ENCODE measurements at regions not wholly inside any gene's neighbourhood (a gene's known extent, or its start where the extent isn't known, plus 50 kb on each side); places are given as distances from the start of the nearest gene placed in this dataset.
"Not testable (repeated sequence)": the region's sequence is repeated elsewhere in the genome, so short reads cannot be mapped to it uniquely, and the experiment has no call there.

DNA sequence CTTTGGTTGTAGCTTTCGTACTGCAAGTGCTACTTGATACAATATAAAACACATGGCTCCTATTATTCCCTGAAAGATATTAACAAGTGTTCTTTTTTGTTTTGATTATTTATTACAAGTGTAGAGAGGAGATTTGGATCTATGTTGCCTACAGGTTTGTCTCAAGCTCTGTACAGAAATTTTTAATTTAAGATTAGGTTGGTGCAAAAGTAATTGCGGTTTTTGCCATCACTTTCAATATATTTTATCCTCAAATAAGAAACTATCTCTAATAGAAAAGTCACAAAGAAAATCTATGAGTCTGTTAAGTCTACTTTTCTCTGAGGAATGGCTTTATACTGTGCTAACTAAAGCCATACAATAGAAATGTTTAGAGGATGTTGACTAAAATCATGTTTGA is 1086.1 kb downstream of the GRM8 start:
- no peak for DNase-seq

DNA sequence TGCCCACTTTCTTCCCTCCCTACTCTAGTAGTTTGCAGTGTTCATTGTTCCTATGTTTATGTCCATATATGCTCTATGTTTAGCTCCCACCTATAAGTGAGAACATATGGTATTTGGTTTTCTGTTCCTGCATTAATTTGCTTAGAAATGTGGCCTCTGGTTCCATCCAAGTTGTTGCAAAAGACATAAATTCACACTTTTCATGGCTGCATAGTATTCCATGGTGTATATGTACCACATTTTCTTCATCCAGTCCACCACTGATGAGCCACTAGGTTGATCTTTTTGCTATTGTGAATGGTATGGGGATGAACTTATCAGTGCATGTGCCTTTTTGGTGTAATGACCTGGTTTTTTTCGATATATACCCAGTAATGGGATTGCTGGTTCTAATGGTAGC is 1089.1 kb downstream of the GRM8 start:
- no peak for DNase-seq

DNA sequence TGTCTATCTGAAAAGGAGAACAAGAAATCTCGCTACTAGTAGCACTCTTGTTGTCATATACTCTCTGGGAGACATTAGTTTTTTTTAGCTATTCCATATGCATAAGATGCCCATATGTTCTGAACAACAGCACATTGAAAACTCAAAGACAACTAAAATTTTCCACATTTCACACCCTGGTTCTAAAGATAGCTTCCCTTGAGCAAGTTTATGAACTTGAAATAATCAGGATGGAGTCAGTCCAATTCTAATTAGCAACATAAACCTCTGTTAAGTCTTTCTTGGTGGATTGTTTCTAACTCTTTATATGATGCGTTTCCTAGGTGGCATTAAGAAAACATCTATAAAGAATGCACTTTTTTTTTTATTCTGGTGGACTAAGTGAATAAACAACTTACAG is 1095.3 kb downstream of the GRM8 start:
- DNase-seq, result no peak

DNA sequence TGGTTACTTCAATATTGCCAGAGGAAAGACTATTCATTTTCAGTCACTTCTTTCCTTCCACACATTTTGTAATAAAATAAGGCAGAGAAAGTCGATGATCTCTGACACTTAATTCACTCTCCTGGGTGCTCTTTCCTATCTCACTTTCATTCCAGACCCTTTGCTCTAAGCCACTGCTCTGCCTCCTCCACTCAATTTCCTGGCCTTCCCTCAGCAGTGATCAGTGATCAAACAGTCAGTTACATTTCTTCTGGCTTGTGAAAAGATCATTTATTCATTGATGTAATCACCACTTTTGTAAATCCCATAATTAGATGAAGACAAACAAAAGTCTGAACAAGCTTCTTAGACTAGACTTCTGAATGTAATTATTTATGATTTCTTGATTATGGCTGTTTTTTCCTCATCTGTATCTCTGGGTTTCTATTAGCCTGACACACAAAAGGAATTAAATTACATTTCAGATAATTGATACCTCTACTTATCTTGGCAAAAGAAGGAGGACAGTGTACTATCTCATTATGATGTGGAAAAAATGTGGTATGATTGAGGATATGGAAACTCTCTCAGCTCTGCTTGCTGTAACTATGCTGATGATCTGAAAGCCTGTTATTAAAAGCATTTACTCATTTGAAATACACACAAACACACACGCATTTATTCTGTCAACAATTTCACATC is 1102.3 kb downstream of the GRM8 start:
- no peak for DNase-seq

DNA sequence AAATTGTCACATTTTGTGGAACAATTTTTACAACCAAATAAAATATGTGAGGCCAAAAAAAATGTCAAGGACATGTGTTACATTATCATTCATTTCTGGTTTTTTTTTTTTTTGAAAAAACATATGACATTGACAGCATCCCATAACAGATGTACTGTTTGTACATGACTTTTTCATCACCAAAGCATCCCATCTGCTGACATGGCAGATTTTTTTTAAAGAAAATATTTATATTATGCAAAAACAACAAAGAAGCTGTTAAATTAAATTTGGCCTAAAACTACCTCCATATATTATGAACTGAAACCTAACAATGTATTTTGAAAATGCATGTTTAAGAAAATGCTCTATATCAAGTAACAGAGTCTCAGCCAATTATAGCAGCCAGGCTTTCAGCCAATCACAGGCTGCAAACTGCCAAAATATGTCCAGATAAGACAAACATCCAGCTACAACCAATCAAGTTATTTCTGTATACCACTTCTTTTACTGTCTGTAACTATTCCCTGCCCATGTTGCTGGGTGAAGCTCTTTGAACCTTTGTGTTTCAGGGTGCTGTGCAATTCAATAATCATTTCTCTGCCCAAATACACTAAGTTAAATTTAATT is 1111.8 kb downstream of the GRM8 start:
- DNase-seq, result no peak

DNA sequence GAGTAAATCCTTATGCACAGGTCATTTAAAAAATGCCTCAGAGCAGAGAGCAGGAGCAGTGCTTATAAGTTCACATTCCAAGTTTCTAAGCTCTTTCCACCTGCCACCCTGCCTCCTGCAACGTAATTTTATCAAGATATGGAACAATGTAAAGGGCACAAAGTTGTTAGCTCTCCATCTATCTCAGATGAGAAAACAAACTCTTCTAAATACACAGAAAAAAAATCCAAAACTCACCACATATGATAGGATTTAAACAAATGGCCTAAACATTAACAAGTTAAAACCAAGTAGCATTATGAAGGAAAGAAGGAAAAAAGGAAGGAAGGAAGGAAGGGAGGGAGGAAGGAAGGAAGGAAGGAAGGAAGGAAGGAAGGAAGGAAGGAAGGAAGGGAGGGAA is 1132.8 kb downstream of the GRM8 start:
- no peak for DNase-seq

DNA sequence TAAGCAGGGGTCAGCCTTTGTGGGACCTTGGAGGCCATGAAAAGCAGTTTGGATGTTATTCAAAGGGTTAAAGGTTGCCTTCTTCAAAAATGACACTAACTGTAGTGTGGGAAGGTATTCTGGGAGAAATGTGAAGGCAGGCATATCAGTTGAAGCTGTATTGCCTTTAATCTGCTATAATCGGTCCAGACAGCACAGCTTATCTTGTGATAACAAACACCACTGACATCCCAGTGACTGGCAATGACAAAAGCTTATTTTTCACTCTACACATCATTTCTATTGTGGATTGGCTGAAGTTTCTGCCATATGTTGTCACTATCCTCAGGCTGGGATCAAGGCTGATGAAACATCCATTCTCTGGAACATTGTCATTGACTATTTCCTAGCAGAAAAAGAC is 1149.2 kb downstream of the GRM8 start:
- DNase-seq, result no peak

DNA sequence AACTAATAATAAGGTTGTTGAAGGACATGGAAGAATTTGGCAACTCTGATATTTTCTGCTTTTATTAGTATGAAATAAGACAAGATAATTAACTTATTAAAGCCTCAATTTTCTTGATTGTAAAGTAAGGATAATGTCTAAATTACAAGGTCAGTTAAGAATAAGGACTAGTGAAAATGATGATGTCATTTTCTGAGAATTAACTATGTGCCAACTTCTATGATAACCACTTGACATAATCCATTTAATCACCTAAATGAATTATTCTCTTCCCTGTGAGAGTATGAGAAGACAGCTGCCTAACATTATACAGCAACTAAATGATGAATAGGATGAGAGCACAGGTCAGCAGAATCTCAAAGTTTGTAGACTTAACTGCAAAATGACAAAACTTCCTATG is 1153.4 kb upstream of the POT1 start:
- DNase-seq, result no peak

DNA sequence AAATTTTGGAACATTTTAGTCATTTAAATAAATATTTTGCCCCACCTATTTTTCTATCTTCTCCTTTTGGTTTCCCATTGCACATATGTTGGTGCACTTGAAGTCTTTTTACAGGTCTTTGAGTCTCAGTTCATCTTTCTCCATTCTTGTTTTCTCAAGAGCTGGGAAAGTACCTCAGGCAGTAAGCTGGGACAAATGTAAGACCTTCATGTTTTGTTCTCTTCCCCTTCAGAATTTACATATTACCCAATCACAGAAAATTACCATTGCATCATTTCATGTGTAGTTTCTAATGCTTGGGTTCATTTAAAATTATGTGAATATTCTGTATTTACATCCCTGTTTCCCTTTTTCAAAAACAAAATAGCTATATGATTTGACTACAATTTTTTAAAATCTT is 1150.0 kb upstream of the POT1 start:
- no peak for DNase-seq

DNA sequence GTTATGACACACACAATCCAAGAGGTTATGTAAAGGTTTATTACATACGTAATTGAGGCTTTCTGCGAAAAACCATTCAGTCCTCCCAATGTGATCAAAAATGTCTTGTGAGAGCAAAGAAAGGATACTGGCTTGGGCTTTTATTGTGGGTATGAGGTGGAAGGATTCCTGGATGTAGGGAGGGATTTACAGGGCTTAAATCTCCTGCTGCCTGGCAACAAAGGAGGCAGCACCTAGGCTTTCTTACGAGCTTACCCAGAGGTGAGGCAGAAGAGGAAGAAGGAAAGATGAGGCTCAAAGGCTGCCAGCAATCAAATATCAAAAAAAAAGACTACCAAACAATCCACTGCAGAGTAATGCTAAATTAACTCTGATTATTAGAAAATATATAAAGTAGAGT is 1149.5 kb upstream of the POT1 start:
- no peak for DNase-seq

DNA sequence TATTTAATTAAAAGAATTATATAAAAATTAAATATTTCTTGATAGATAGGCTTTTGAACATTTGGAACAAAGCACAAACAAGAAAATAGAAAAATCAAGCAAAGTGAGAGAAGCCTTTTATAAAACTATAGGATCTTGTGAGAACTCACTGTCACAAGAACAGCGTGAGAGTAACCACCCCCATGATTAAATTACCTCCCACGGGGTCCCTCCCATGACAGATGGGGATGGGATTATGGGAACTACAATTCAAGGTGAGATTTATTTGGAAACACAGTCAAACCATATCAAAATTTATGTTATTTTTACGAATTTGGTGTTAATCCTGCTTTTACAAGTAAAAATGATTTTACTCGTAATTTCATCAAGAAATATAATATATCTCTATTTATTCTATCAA is 1136.1 kb upstream of the POT1 start:
- no peak for DNase-seq

DNA sequence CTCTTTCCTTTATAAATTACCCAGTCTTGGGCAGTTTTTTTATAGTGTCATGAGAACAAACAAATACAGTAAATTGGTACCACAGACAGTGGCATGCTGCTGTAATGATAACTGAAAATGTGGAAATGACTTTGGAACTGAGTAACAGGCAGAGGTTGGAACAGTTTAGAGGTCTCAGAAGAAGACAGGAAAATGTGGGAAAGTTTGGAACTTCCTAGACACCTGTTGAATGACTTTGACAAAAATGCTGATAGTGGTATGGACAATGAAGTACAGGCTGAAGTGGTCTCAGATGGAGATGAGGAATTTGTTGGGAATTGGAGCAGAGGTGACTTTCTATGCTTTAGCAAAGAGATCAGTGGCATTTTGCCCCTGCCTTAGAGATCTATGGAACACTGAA is 1128.4 kb upstream of the POT1 start:
- no peak for DNase-seq

DNA sequence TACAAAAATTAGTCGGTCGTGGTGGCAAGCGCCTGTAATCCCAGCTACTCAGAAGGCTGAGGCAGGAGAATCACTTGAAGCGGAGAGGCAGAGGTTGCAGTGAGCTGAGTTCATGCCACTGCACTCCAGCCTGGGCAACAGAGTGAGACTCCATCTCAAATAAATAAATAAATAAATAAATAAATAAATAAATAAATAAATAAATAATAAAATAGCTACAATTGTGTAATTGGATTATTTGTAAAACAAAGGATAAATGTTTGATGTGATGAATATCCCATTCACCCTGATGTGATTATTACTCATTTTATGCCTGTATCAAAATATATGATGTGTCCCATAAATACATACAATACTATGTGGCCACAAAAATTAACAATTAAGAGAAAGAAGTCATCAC is 1127.0 kb upstream of the POT1 start:
- DNase-seq, result not testable (repeated sequence)

DNA sequence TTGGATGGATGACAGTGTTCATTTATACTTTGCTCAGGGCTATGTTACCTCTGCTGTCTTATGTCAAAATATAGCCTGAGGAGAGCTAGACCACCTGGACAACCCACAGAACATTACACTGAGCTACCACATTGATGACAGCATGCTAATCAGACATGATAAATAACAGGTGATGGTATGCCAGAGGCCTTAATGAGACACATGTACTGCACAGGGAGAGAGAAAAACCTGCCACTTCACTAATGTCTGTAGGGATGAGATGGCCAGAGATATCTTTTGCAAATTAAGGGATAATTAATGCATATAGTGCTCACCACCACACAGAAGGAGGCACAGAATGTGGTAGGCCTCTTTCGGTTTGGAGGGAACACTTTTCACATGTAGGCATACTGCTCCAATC is 1122.6 kb upstream of the POT1 start:
- DNase-seq, result no peak

DNA sequence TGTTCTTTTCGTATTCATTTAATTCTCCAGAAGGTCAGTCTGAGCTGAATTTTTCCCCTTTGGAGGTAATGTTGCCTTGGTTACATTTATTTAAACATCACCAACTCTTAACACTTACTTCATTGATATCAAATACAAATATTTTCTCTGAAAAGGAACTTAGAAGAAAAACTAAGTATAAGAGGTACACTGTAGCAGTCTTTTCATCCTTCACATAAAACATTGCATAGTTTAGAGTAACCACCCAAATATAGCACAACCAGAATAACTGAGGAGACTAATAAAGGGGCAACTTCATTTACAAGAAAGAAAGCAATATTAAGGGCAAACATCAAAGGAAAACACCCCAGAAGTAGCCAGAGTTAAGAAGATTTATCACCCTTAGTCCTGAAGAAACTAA is 1115.0 kb upstream of the POT1 start:
- DNase-seq, result no peak

DNA sequence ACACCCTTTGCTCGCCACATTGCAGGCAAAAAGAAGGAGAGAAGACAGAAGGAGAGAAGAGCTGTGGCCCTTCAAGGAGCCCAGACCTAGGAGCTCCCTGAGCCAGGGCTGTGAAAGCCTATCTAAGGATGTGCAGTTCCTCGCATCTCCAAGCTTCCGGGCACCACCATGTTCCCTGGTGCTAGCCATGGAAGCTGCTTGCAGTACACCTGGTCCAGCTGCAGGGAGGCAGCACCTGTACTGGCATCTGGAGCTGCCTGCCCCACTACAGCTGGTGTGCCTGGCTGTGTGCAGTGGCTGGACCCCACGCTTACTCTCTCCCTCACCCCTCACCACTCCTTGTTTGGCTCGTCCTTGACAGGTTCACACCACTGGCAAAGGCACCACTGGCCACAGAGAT is 1111.8 kb upstream of the POT1 start:
- DNase-seq, result no peak

DNA sequence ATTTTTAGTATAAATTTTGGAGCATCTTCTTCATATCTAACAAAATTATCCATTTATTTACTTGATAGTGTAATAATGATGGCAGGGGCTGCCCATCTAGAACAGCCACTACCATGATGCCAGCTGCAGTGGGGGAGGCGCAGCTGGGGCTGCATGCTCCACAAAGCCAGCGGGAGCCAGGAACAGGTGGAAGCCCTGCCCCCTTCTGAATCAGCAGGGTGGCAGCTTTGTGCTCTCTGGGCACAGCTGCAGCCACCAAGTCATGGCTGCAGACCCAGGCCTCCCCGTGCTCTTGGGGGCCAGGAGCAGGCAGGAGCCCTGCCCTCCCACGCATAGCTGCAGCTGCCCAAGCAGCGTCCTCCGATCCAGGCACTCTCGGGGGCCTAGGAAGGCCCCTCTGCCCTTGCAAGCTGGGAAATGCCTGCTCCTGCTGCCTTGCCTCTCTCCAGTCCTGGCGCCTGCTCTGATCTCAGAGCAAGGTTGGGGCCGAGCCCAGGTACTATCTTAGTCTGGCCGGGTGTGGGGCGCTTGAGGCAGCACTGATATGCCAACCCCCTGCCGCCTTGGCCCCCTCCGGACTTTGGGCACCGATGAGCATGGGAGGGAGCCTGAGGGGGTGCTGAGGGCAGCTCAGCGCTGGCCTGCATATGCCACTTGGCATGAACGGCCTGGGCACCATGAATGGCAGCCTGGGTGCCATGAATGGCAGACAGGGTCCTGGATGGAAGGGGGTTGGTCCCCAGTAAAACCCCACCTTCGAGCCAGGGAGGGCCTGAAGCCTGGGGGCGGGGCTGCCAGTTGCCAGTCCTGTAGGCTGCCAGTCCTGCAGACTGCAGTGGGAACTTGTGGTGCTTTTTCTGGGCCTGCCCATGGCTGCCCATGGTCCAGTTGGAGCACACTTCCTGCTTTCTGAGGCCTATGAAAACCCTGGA is 1110.8 kb upstream of the POT1 start:
- DNase-seq, result no peak

DNA sequence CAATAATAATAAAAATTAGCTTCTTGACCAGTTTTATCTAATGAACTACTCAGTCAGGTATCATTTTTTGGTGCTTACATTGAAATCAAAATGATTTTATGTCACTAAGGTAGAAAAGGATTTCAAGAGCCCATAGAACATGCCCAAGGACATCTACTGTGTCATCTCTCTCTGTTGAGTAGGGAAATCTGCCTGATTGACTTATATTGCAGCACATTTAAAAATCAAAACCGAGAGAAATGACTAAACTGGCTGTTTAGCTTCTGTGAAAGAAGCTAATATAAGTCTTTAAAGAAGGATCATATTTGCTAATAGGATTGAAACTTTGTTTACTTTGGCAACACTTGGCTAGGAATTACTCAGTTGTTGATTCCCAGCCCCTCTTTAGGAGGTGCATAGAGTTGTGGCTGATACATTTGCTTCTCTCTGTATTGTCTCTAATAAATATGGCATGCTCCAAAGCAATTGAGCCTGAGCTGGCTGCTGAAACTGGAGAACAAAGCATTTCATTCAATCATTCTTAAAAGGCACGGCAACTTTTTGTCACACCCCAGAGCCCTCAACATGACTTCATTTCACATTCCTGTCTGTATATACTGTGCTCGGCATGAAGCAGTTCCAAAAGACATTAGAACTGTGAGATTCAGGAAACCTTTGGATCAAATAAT is 1096.9 kb upstream of the POT1 start:
- no peak for DNase-seq

DNA sequence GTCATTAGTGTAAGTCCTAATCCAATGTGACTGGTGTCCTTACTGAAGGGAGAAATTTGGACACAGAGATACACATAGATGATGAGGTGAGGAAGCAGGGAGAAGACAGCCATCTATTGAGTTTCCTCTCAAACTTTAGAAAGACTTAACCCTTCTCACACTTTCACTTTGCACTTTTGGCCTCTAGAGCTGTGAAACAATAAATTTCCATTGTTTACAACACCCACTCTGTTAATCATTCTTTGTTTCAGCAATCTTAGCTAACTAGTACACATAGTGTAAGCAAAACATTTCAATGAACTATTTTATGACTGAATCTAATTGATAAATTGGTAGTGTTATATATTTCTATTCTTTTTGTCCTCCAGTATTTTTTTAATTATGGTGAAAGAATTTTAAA is 1092.8 kb upstream of the POT1 start:
- DNase-seq, result no peak

DNA sequence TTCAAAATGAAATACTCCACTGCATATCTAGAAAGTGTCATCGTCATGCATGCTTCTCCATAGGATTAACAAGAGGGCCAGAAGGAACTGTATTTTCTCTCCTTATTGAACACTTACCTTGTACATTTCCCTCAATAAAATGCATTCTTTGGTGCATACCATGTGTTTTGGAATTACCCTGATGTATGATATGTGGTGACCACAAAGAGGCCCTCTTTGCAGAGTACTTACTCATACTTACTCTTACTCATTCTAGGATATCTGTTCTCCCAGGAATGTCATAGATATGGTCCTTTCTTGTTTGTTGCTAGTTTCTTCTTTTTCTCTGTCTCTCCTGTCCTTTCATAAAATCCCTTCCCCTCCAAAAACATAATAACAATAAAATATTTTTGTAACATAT is 1087.1 kb upstream of the POT1 start:
- no peak for DNase-seq

DNA sequence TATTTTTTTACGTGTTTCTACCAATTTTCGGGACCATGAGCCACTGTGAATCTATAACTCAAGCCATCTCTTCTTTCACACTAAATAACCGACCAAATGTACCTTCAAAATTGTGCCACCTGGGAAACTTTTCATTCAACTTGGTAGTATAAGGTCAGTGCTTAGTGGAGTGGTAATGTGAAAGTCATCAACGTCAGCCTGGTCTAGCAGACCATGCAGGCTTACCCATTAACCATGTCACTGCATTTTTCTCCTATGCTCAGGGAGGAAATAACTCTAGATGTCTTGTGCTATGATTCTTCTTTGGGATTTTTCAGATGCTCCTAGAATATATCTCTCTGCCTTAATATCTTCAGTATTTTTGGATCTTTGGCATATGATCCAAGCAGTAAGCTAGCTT is 1075.4 kb upstream of the POT1 start:
- DNase-seq, result no peak

DNA sequence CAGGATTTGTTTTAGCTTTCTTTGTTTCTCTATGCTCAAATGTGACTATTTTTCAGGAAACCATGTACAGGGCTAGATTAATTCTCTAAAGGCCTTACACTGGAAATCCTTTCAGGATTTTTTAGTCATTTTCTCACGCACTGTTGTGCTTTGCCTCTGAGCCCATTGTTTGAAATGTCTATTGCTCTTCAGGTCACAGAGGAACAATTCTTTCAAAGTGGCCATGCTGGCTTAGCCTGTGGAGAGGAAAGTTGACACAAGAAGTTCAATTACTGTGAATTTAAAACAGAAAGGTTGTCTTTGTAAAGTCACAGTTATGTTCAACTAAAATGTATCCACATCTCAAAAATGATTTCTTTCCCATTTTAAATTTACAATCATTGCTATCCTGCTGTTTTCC is 1071.7 kb upstream of the POT1 start:
- DNase-seq, result no peak

DNA sequence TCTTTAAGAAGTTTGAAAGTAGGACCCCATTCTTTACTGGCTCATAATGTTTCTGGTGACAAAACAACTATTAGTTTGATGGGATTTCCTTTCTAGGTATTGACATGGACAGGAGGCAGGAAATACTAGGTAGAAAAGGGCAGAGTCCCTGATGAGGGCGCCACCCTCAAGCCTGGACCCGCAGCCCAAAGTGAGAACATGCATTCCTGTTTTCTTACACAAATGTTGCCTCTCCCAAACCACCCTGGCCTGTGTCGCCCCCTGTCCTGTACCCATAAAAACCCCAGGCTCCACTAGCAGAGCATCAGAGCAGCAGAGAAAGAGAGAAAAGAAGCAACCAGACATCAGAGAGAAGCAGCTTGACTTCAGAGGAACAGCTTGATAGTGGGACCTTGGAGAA is 1055.2 kb upstream of the POT1 start:
- no peak for DNase-seq

DNA sequence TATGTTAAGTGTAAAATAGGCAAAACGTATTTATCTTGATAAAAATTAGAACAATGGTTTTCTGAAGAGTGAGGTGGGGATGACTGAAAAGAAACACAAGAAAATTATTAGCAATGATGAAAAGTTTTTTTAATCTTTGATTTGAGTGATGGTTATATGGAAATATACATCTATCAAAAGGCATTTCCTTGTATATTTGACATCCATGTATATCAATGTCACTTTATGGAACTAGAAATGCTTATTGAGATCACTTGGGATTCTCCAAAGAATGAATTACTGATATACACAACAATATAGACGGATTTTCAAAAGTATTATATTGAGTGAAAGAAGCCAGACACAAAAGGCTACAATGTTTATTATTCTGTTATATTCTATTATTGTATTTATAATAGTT is 1042.0 kb upstream of the POT1 start:
- DNase-seq, result no peak

Data from right hindlimb (tissue), 1 donor.